GM19328 (cell line): ENCODE measurements at regions not wholly inside any gene's neighbourhood (a gene's known extent, or its start where the extent isn't known, plus 50 kb on each side); places are given as distances from the start of the nearest gene placed in this dataset.

Experiments used
- ATAC-seq: cut with Tn5 transposase; IDR thresholded peaks from one replicate; pipeline ENCODE4 v1.9.1; 2021; ENCODE audit warnings: mild to moderate bottlenecking, moderate library complexity; ENCODE audit not compliant: unreplicated experiment

DNA sequence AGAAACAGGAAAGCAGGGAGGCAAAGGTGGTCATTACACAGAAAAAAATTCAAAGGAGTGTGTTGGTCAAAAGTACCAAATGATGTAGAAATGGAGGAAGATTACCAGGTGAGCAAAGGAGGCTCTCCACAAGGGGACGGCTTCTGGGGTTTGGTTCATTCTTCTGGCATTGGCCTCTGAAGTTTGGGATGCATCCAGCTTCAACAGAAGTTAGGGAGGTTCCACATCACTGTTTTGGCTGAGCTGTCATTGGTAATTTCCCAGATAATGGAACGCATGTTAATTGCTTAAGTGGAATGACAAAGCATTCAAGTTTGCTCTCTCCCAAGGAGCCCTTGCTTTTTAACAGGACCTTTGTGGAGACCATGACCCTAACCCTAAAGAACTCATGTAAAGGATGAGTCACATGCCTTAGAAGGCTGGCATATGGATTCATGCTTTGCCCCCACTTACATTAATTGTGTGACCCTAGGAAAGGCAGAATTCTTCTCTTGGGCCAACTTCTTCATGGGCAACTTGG lies 398.6 kb downstream of the GPAM start:
- no peak for ATAC-seq

DNA sequence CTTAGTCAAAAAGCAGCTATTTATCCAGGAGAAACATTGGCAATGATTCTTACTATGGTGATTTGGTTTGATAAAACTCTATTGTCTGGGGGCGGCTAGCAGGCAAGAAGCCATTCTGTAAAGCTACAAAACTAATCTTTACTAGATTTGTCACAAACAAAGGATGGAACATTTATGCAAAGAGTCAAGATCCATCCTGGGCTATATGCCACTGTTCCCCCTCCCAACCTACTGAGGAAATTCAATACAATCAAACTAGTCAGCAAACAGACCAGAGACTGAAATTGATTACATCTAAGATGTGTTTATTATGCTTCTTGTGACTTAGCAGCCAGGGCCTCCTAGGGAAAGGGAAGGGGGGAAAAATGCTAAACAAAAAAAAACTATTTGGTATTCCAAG lies 397.6 kb downstream of the GPAM start:
- no peak for ATAC-seq

DNA sequence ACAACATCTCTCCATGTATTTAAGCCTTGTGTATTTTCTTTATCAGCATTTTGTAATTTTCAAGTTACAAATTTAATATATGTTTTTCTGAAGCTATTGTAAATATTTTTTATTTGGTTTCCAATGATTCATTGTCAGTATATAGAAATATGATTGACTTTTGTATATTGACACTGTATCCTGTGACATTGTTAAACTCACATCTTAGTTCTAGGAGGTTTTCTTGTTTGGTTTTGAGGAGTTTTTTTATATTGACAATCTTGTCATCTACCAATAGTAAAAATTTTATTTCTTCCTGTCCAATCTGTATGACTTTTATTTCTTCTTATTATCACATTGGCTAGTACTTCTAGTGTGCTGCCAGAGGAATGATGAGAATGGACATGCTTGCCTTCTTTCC lies 393.7 kb downstream of the GPAM start:
- ATAC-seq = no peak

DNA sequence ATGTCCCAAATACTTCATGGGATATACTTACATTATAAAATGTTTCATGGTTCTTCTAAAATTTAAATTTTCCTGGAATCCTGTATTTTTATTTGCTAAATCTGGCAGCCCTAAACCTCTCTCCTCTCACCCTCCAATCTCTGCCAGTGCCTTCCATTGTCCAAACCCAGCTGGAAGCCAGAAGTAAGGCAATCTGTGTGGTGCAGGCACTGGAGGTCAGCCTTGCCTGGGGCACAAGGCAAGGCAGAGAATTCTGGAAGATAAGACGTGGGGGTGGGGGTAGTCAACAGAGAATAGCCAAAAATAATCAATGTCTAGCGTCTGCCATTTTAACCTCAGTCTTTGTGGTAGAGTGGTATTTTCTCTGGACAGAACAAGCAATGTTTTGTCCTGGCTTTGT lies 381.7 kb downstream of the GPAM start:
- ATAC-seq = no peak

DNA sequence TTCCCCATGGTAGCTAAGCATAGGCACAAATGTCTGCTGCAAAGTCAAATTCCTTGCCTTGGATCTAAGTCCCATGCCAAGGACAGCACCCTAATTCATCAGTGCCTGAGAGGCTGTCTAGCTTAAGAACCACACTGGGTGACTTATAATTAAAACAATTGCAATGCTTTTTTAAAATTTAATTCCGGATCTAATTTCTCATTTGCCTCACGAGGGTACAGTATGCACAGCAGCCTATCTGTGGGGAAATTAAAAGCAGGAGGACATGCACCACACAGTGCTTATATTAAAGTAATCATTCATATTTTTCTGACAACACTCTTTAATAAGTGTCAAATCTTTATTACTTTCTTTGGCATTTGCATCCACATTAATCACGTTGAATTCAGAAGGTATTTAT lies 378.8 kb downstream of the GPAM start:
- ATAC-seq = no peak

DNA sequence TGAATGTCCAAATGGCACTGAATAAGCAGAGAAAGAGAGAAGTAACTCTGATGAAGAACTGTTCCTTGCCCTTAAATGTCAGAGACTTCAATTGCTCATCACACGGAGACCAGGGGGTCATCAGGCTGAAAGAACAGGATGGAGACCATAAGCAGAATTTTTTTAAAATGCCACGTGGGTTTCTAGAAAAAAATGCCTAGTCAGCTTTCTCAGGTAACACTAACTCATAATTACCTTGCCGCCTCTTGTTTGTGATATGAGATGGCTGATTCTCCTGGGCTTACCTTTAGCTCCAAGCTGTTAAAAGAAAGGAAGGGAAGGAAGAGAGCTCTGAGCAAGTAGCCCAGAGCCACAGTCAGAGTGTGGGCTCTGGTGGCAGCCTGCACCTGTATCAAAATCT lies 372.0 kb downstream of the GPAM start:
- ATAC-seq = no peak

DNA sequence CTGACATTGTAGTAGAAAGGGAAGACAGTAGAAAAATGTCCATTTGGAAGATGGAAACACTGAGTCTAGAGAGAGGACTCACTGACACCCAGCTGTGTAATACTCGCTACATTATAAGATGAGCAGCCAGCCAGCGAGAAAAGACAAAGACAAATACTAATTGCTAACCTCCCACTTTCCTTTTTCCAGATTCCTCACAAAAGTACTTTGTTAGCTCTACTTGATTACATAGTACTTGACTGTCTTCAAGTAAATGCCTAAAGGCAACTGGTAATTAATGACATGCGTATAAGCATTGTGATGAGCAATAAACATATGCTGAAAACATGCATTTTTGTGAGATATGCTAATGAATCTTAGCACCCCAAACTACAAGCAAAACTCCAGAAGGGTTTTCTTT lies 363.1 kb downstream of the GPAM start:
- no peak for ATAC-seq

DNA sequence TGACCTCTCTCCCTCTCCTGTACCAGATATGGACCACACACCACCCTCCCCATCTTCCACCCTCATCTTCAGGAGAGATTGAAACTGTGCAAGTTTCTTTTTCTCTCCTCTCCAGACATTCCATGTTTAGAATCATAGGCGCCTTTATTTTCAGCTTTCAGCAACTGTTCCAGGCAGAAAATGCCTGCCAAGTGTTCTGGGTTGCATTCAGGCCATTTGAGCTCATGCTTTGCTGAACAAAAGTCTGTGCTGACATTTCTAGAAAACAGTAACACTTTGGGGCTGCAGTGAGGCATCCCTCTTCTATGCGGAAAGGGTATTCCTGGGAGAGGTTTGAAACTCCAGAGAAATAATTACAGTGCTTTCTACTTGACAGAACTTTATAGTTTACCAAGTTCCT lies 361.7 kb downstream of the GPAM start:
- ATAC-seq = no peak

DNA sequence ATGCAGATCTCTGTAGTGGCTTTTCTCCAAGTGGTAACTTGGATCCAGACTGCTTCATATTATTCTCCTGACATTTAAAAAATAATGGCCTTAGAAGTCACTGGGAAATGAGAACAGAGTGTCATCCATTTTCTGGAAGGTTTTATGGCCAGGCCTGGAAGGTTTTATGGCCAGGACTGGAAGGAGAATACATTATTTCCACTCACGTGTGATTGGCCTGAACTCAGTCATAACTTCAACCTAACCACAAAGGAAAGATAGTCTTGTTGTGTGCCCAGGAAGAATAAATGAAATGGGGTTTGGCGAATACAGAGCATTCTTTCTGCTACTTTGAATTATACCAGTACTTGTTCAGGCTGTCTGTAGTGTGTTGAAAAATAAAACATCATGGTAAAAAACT lies 360.9 kb downstream of the GPAM start:
- no peak for ATAC-seq

DNA sequence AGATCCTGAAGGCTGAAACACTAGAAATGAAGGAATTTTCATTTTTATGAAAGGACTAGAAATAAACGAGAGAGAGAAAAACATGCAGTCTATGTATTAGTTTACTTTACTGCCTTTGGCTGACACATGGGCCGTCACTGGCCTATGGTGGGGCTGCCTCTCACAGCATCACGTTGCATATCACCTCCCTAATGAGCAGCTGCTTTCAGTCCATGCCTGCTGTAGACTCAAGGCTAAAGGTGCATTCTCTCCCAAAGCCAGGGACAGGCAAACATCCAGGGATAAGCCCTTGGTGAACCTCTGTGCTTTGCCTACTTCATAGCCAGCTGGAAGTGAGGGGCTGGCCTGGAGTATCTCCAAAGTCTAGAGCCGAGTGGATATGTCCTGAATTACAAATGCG lies 359.4 kb downstream of the GPAM start:
- ATAC-seq = no peak

DNA sequence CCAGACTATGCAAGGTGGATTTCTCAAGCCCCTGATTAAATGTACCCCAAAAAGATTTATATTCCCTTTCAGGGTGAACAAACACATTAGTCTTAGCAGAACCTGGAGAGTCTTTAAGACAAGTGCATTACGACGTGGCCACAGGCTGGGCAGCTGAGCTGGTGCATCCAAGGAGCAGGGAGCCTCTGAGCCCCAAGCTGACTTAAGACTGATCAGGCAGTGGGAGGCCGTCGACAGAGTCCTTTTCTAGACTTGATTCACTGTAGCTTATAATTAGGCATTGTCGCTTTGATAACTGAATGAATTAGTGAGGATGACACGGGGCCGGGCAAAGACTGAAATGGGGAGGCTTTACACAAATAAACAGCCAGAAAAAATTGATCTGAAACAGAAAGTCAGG lies 353.2 kb downstream of the GPAM start:
- no peak for ATAC-seq

DNA sequence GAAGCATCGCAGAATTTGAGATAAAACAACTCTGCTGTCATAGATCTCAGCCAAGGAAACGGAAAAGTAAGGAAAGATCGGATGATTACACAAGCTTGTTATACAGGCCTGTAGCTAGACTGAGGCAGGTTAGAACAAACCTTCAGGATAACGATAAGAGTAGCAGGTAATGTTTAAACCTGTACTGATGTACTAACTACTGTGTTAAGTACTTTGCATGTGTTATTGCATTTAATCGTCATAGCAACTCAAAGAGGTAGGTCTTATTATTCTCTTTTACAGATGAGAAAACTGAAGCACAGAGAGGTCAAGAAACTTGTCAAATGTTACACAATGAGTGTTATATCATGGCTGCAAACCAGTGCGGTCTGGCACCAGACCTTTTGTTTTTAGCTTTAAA lies 352.5 kb downstream of the GPAM start:
- no peak for ATAC-seq

DNA sequence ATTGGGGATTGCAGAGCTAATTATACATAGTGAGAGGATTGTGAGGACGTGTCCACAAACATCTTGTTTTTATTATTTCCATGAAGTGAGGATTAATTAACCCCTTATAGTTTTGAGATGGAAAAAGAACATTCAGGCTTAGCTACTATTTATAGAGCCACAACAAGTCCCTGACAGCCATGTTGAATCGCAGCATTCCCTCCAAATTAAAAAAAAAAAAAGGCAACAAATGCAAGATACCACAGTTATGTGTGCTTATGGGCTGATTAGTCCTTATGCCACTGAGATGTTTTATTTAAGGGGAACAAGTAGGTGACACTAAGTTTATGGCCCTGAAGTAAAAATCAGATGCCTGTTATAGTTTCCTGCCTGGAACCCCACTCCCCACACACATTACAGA lies 350.3 kb downstream of the GPAM start:
- ATAC-seq = no peak

DNA sequence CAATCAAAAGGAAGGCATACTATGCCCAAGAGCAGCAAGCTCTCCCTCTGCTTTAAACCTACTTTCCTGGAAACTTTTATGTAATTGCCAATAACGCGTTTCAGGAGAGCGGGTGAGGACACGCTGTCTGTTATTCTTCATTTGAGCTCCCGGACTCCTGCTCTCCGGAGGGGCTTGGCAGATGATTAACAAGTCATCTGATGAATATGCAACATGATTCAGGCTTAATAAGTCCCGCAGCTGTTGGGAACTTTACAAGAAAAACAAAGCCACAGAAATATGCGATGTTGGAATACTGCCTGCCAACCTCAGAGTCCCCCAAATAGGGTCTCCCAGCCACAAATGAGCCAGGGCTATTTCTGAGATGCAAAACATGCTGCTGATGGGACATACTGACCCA lies 348.0 kb downstream of the GPAM start:
- ATAC-seq = no peak

DNA sequence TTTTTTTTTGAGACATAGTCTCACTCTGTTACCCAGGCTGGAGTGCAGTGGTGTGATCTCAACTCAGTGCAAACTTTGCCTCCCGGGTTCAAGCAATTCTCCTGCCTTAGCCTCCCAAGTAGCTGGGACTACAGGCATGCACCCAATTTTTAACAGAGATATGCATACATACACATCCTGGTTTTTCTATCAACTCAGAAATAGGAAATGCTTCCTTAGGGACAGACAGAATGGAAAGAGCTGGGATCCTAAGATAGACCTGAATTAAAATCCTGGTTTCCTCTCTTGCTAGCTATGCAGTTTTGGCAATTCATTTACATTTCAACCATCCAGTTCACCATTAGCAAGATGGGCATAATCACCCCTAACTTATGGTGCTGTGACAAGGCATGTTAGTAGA lies 347.5 kb downstream of the GPAM start:
- ATAC-seq = no peak

DNA sequence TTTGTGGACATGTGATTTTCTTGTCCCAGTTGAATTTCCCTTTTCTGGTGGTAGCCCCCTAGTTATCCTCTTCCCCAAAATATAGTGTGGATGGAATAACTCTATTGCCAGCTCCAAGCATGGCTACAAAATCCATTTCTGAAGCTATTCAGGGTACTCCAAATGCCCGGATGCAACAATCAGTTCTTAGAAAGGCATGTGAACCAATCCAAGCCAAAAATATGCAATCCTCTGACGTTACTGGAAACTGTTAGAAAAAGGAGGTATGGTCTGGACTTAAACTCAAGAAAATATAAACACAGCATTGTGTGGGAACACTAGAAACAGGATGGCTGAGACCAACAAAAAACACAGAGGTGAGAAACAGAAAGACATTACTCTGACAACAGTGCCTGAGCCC lies 347.0 kb downstream of the GPAM start:
- ATAC-seq = no peak

DNA sequence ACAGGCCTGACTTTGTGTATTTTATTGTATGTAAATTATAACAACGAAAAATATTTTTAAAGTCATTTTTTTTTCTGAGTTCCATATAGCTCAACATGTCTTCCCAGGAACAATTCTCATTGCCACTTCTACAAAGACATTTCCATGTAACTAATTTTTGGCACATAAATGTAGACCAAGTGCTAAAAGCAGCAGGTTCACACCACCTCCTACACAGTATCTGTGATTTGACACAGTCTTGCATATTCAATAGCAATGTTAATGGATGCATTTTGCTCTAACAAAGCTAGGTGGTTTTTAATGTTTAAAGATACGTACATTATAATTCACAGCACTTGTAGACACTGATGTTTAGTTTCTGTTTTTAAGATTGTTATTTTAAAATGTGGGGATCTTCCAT lies 346.5 kb downstream of the GPAM start:
- no peak for ATAC-seq

DNA sequence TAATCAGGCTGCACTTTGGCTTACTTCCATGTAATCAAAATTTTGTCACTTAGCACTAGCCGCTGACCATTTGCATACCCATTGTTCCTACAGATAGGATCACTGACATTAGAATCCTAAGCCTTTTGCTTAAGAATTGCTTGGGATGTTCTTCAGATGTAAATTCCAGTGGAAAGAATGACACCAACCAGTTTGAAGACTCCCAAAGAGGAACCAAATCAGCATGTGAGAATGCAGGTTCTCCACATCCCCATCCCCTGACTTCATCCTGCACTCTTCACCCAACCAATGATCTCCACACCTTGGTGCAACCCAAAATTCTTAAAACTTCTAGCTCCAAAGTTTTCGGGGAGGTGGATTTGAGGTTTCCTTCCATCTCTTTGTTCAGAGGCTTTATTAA lies 345.6 kb downstream of the GPAM start:
- no peak for ATAC-seq

DNA sequence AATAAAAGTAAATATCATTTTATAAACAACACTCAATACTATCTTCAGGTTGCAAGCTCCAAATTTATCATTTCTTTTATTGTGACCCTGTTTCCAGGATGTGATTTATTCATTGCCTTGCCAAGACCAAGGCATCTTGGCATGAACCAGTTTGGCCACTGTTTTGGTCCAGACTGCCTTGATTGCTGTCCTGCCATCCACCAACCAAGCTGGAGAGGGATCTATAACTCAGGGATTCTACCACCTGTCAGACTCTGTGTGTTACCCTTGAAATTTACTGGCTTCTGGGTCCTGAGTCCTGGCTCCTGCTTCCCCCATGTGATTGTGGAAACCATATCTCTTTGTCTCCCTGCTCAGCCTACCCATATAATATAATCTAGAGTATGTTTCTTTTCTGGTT lies 343.0 kb downstream of the GPAM start:
- ATAC-seq = no peak

DNA sequence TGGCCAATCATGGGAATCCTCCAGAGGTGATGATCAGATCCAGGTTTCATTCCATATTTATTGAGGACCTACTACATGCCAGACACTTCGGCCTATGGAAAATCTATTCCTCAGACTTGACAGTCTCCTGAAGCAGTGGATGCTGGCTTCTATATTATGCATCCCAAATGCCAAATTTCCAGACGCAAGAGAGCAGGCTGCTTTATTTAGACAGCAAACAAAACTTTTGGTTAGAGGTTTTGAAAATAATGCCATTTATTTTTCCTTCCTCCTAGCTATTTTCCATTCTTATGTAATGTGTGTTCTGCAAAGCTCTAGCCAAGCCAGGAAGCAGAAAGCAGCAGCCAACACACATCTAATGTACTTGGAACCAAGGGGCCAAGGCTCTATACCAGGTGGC lies 330.8 kb downstream of the GPAM start:
- no peak for ATAC-seq

DNA sequence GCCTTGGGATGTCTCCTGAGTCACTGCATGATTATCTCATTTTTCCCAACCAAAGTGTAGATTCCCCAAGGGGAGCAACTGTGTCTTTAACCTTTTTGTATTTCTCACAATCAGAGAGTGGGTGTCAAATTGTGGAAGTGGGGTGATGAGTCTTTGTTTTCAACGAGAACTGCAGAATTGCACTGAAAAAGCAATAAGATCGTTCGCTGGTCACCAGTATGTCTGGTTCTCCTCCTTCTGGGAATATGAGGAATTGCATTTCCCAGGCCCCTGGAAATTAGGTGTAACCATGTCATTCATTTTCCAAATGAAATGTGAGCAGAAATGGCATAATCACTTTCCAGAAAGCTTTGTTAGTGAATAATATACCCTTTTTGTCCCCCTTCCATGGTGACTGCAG lies 326.9 kb downstream of the GPAM start:
- no peak for ATAC-seq

DNA sequence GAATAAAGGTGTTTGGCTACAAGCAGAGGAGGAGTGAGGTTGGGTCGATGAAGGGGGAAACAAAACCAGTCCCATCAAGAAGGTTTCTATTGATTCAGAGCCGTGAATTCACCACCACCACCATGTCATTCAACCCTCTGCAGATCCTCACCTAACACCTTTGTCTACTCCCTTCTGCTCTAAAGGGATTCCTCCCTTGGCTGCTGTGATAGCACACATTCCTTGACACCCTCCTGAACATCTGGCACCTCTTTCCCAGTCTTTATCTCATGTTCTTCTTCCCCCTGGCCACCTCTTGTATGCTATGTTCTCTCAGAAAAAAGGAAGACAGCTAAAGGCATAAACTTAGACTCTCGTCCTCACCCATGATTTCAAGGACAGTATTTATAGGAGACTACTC lies 318.0 kb downstream of the GPAM start:
- no peak for ATAC-seq

DNA sequence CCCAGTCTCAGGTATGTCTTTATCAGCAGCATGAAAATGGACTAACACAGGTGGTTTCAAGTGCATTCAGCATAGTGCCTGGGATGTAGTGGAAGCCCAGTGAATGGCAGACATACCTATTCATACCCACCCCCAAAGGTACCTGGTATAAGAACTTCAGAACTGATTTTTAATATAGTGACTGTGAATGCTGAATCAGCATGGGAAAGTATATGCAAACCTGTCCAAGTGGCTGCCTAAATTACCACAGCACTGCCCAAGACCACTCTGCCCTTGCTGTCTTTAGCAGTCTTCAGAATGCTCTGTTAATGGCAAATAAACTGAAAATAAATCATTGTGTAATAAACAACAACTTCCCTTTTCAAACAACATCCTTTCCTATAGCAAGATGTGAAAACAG lies 312.1 kb downstream of the GPAM start:
- ATAC-seq = no peak

DNA sequence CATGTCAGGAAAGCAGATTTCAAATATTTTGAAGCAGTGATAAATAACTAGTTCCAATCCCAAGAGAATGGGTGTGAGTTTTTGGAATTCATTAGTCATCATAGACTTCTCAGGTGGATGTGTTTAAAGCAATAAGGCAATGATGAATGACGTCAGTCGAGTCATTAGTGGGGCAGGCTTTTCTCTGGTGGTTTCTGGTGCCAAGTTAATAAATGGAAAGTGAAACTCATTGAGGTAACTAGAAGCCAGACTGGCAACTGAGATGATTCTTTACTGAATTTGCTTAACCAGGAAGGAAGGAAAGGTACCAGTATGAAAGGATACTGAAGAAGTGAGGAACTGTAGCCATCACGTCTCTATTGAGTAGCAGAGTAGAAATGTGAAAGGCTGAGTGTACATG lies 311.0 kb downstream of the GPAM start:
- no peak for ATAC-seq
